Endothelial cell of umbilical vein (primary cell): ENCODE measurements at regions not wholly inside any gene's neighbourhood (a gene's known extent, or its start where the extent isn't known, plus 50 kb on each side); places are given as distances from the start of the nearest gene placed in this dataset.

Experiments used
- BruUV-seq: library from RNA; stranded (reverse); fragments of 400-500 nt; replicated peaks from 2 replicates; lab custom pipeline; 2021; lab: Mats Ljungman, UMichigan
- CTCF ChIA-PET: fragments of 300-600, 350-600 bp; sonication (Branson Sonifier 250); formaldehyde crosslinking; loops from one replicate; lab custom pipeline; 2021; ENCODE audit warnings: antibody characterized with exemption, inconsistent platforms; lab: Charles Lee
- POLR2A ChIA-PET: fragments of 300-600, 350-600 bp; sonication (Branson Sonifier 250); formaldehyde crosslinking; loops from one replicate; lab custom pipeline; 2021; ENCODE audit warnings: antibody characterized with exemption, inconsistent platforms; lab: Charles Lee
- DNase-seq: peaks from one replicate; pipeline ENCODE4 v3.0.0-alpha.2; 2011; ENCODE audit warnings: low read depth, low spot score
- FAIRE-seq: peaks from 2 replicates; lab custom pipeline; 2011; peaks lifted over from hg19 to GRCh38; lab: Jason Lieb, UNC
- H2AFZ ChIP-seq: 2 replicates; pipeline ENCODE4 v1.6.0; 2012; ENCODE audit warnings: low read depth, low read length, control low read depth, inconsistent platforms
- H3K27ac ChIP-seq: 2 replicates; pipeline ENCODE4 v1.5.1; 2011; ENCODE audit warnings: low read depth, mild to moderate bottlenecking, control low read depth, low read length, moderate library complexity; ENCODE audit not compliant: insufficient read depth
- H3K27me3 ChIP-seq, 2 experiments: 2 replicates each; pipeline versions ENCODE4 v1.6.0 to v1.6.1; 2011; ENCODE audit warnings: low read length in 2 of 2, mixed read lengths in 1 of 2; ENCODE audit not compliant: control insufficient read depth in 2 of 2, insufficient read depth in 2 of 2
- H3K36me3 ChIP-seq, 2 experiments: 2 replicates in 1 of 2; 3 replicates in 1 of 2; pipeline ENCODE4 v1.5.1; 2011; ENCODE audit warnings: low read length in 2 of 2, mild to moderate bottlenecking in 1 of 2, moderate library complexity in 1 of 2; ENCODE audit not compliant: control insufficient read depth in 2 of 2, insufficient read depth in 2 of 2; ENCODE audit errors: extremely low read depth in 1 of 2
- H3K4me1 ChIP-seq: 3 replicates; pipeline ENCODE4 v1.5.1; 2011; ENCODE audit warnings: mild to moderate bottlenecking, low read length; ENCODE audit not compliant: control insufficient read depth, insufficient read depth; ENCODE audit errors: extremely low read depth
- H3K4me2 ChIP-seq: 2 replicates; pipeline ENCODE4 v1.6.1; 2011; ENCODE audit warnings: low read length, control low read depth, mixed read lengths; ENCODE audit not compliant: insufficient read depth
- H3K4me3 ChIP-seq, 3 experiments: fragments of 200-600 bp in 1 of 3; sonication (generic), shearing (Covaris generic) in 1 of 3; replicated peaks in 1 of 3; 2 replicates each; pipeline ENCODE4 v1.5.1; 2011 to 2016; ENCODE audit warnings: control low read depth in 3 of 3, low read length in 3 of 3, mild to moderate bottlenecking in 2 of 3, inconsistent platforms in 1 of 3, low read depth in 1 of 3, moderate library complexity in 1 of 3; ENCODE audit not compliant: insufficient read depth in 1 of 3
- H3K79me2 ChIP-seq: 2 replicates; pipeline ENCODE4 v1.6.0; 2012; ENCODE audit warnings: low read length, inconsistent platforms; ENCODE audit not compliant: control insufficient read depth, insufficient read depth
- H3K9ac ChIP-seq: replicated peaks from 2 replicates; pipeline ENCODE3; 2011; ENCODE audit warnings: low read length, control low read depth; ENCODE audit not compliant: insufficient read depth; ENCODE audit errors: extremely low read depth
- H3K9me1 ChIP-seq: replicated peaks from 3 replicates; pipeline ENCODE4 v1.6.0; 2011; ENCODE audit warnings: mild to moderate bottlenecking, low read length; ENCODE audit not compliant: control insufficient read depth, insufficient read depth; ENCODE audit errors: extremely low read depth
- H3K9me3 ChIP-seq: replicated peaks from 2 replicates; pipeline ENCODE4 v1.5.1; 2012; ENCODE audit warnings: low read length, inconsistent platforms; ENCODE audit not compliant: control insufficient read depth, insufficient read depth
- H4K20me1 ChIP-seq: replicated peaks from 2 replicates; pipeline ENCODE3; 2011; ENCODE audit warnings: mild to moderate bottlenecking, low read length; ENCODE audit not compliant: control insufficient read depth, insufficient read depth; ENCODE audit errors: extremely low read depth
- EZH2 ChIP-seq: IDR thresholded peaks from 2 replicates; pipeline ENCODE4 v1.6.1; 2012; ENCODE audit warnings: borderline replicate concordance, low read depth, mild to moderate bottlenecking, moderate library complexity, low read length, inconsistent platforms; ENCODE audit not compliant: severe bottlenecking
- FOS ChIP-seq: IDR thresholded peaks from 2 replicates; pipeline ENCODE4 v1.6.1; 2011; ENCODE audit warnings: mild to moderate bottlenecking, low read length, moderate library complexity, borderline replicate concordance; ENCODE audit not compliant: insufficient read depth
- GATA2 ChIP-seq: IDR thresholded peaks from 2 replicates; pipeline ENCODE4 v1.7.0; 2011; ENCODE audit warnings: low read depth, mild to moderate bottlenecking, moderate library complexity, mixed read lengths, low read length; ENCODE audit not compliant: insufficient read length, insufficient read depth
- JUN ChIP-seq: IDR thresholded peaks from 2 replicates; pipeline ENCODE4 v1.6.1; 2011; ENCODE audit warnings: borderline replicate concordance, low read depth; ENCODE audit not compliant: insufficient read length, insufficient read depth
- MAX ChIP-seq: IDR thresholded peaks from 2 replicates; pipeline ENCODE4 v1.6.1; 2011; ENCODE audit not compliant: insufficient read depth, insufficient read length
- MYC ChIP-seq: IDR thresholded peaks from one replicate; pipeline ENCODE4 v1.6.1; 2011; ENCODE audit warnings: mild to moderate bottlenecking, low read depth, low read length
- POLR2A ChIP-seq: IDR thresholded peaks from 2 replicates; pipeline ENCODE4 v1.6.1; 2012; ENCODE audit warnings: low read depth, mild to moderate bottlenecking, control low read depth, low read length
- POLR2AphosphoS5 ChIP-seq: IDR thresholded peaks from 2 replicates; pipeline ENCODE4 v1.6.1; 2012; ENCODE audit warnings: low read depth, mild to moderate bottlenecking, control low read depth, low read length, moderate library complexity; ENCODE audit not compliant: insufficient read depth
- dilution Hi-C: fragments of 300-500 bp; cut with MboI; formaldehyde crosslinking; loops from one replicate; pipeline ENCODE4 v1.15.0; 2019; ENCODE audit warnings: low sequenced_read_pairs; ENCODE audit not compliant: extremely low pct_ligation_motif_present
- intact Hi-C: fragments of 100-400 bp; cut with micrococcal nuclease; formaldehyde crosslinking; loops from one replicate; pipeline ENCODE4 v1.10.0; 2022
- TF ChIP-seq, protein P1 (sequence below), 2 donors: IDR thresholded peaks; 1 replicate in 1 of 2; 2 replicates in 1 of 2; pipeline ENCODE4 v1.5.1; 2011; ENCODE audit warnings: low read length in 2 of 2, mild to moderate bottlenecking in 2 of 2, moderate library complexity in 2 of 2, control low read depth in 1 of 2, inconsistent platforms in 1 of 2, low read depth in 1 of 2; ENCODE audit not compliant: insufficient read depth in 1 of 2; ENCODE audit errors: extremely low read depth in 1 of 2

- dilution Hi-C loops (no loop called here), intact Hi-C loops (no loop called here)
- H3K4me2 ChIP-seq: no peak overlapping the region
- H3K79me2 ChIP-seq: no peaks in the 10 kb centered on the region
- no peaks in the 10 kb centered on the region for H3K27me3 ChIP-seq
- DNase-seq (no peak), FAIRE-seq (no peak)
- H3K4me1 ChIP-seq: no peaks in the 10 kb centered on the region
- H4K20me1 ChIP-seq: no peaks in the 10 kb centered on the region
- no peak overlapping the region for H3K27ac ChIP-seq
- no peaks in the 10 kb centered on the region for H3K9me1 ChIP-seq
- ChIA-PET CTCF (interaction anchor here (1.9 kb wide), 1 partner anchor 99 kb away, joined by 4 read pairs; no protein-coding TSS in a partner anchor), POLR2A (no interaction called here)
- no peak overlapping the region for H2AFZ ChIP-seq
- no peaks in the 10 kb centered on the region for H3K36me3 ChIP-seq
- TF ChIP-seq JUN (no peak), FOS (no peak), MAX (no peak)
- H3K4me3 ChIP-seq: no peak overlapping the region
- no peak overlapping the region for H3K9ac ChIP-seq
- BruUV-seq: no TSS peak
- no peaks in the 10 kb centered on the region for H3K9me3 ChIP-seq
Observed at GRCh38 chr1:117796226-117796625, 133.2 kb downstream of the GDAP2 start.

GRCh38 chr1:117798550-117798949 lies 130.9 kb downstream of the GDAP2 start:
- H3K9me3 ChIP-seq: no peaks in the 10 kb centered on the region
- FAIRE-seq: no peak
- no peak overlapping the region for H3K4me2 ChIP-seq
- H3K4me1 ChIP-seq: no peaks in the 10 kb centered on the region
- no peak overlapping the region for H2AFZ ChIP-seq
- no peak for TF ChIP-seq EZH2
- no peak for TF ChIP-seq POLR2AphosphoS5
- no peak for TF ChIP-seq FOS
- no peak for TF ChIP-seq JUN
- no peak for TF ChIP-seq MYC
- TF ChIP-seq, protein P1, sequence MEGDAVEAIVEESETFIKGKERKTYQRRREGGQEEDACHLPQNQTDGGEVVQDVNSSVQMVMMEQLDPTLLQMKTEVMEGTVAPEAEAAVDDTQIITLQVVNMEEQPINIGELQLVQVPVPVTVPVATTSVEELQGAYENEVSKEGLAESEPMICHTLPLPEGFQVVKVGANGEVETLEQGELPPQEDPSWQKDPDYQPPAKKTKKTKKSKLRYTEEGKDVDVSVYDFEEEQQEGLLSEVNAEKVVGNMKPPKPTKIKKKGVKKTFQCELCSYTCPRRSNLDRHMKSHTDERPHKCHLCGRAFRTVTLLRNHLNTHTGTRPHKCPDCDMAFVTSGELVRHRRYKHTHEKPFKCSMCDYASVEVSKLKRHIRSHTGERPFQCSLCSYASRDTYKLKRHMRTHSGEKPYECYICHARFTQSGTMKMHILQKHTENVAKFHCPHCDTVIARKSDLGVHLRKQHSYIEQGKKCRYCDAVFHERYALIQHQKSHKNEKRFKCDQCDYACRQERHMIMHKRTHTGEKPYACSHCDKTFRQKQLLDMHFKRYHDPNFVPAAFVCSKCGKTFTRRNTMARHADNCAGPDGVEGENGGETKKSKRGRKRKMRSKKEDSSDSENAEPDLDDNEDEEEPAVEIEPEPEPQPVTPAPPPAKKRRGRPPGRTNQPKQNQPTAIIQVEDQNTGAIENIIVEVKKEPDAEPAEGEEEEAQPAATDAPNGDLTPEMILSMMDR (IDR thresholded peaks at IDR 0.05; ENCODE audit: extremely low read depth in 1 of 2, insufficient read depth in 1 of 2, low read depth in 1 of 2, low read length in 2 of 2): no peak
- no peak for TF ChIP-seq GATA2
- TF ChIP-seq POLR2A: no peak
- TF ChIP-seq MAX: no peak
- H3K36me3 ChIP-seq: no peaks in the 10 kb centered on the region
- no TSS peak for BruUV-seq
- no peak for DNase-seq
- POLR2A ChIA-PET: no interaction called here
- intact Hi-C loops (no loop called here), dilution Hi-C loops (no loop called here)
- peaks cover 2 to 7% of the 10 kb centered on the region in 2 experiments for H3K27me3 ChIP-seq
- H3K9ac ChIP-seq: no peak overlapping the region
- no peaks in the 10 kb centered on the region for H3K9me1 ChIP-seq
- no peak overlapping the region for H3K27ac ChIP-seq
- no peaks in the 10 kb centered on the region for H4K20me1 ChIP-seq
- CTCF ChIA-PET: interaction anchor here (2.2 kb wide), 1 partner anchor 11 kb away, joined by 5 read pairs; no protein-coding TSS in a partner anchor
- no peaks in the 10 kb centered on the region for H3K79me2 ChIP-seq
- H3K4me3 ChIP-seq: no peak overlapping the region
